Uterus (tissue), 3 donors: ENCODE measurements at regions not wholly inside any gene's neighbourhood (a gene's known extent, or its start where the extent isn't known, plus 50 kb on each side); places are given as distances from the start of the nearest gene placed in this dataset.
A peak's percentile ranks its signal among the peaks of the same experiment; 100 is the strongest.

ENCODE experiments used
- DNase-seq, 2 donors: peaks; one replicate each; pipeline ENCODE4 v3.0.0-alpha.2; 2019 to 2020
- H3K27ac ChIP-seq, 2 donors: fragments of 200-600 bp; sonication (generic); 1 replicate in 1 of 2; 2 replicates in 1 of 2; pipeline ENCODE4 v1.5.1; 2016 to 2018
- H3K27me3 ChIP-seq, 2 donors: fragments of 200-600 bp; sonication (generic); one replicate each; pipeline ENCODE4 v1.5.1; 2018 to 2019; ENCODE audit warnings: control low read depth in 1 of 2
- H3K36me3 ChIP-seq, 2 donors: fragments of 200-600 bp; sonication (generic); one replicate each; pipeline ENCODE4 v1.5.1; 2019; ENCODE audit warnings: control low read depth in 1 of 2
- H3K4me1 ChIP-seq, 2 donors: fragments of 200-600 bp; sonication (generic); one replicate each; pipeline ENCODE4 v1.5.1; 2018 to 2019; ENCODE audit warnings: control low read depth in 1 of 2
- H3K4me3 ChIP-seq, 2 donors: fragments of 200-600 bp; sonication (generic); 1 replicate in 1 of 2; 2 replicates in 1 of 2; pipeline ENCODE4 v1.5.1; 2018 to 2019; ENCODE audit warnings: mild to moderate bottlenecking in 1 of 2
- H3K9me3 ChIP-seq, 2 donors: fragments of 200-600 bp; sonication (generic); one replicate each; pipeline ENCODE4 v1.5.1; 2019; ENCODE audit warnings: control low read depth in 1 of 2
- POLR2A ChIP-seq, 2 donors: fragments of 450-650 bp; IDR thresholded peaks; one replicate each; pipeline ENCODE4 v1.6.1; 2016; ENCODE audit warnings: antibody characterized with exemption in 2 of 2, mild to moderate bottlenecking in 1 of 2, moderate library complexity in 1 of 2
- intact Hi-C: fragments of 100-400 bp; cut with DNase I; formaldehyde crosslinking; loops from one replicate; pipeline ENCODE4 v1.15.1; 2023; ENCODE audit warnings: low total_unique reads
- TF ChIP-seq, protein P1 (sequence below), 4 experiments: fragments of 200-600 bp in 2 of 4; fragments of 450-650 bp in 2 of 4; sonication (generic) in 2 of 4; IDR thresholded peaks; one replicate each; pipeline ENCODE4 v1.5.1; 2016 to 2019; ENCODE audit warnings: antibody characterized with exemption in 4 of 4, mild to moderate bottlenecking in 2 of 4, moderate library complexity in 1 of 4
- donor health status: DM: yes; HTN: yes; CAD: no.

DNA sequence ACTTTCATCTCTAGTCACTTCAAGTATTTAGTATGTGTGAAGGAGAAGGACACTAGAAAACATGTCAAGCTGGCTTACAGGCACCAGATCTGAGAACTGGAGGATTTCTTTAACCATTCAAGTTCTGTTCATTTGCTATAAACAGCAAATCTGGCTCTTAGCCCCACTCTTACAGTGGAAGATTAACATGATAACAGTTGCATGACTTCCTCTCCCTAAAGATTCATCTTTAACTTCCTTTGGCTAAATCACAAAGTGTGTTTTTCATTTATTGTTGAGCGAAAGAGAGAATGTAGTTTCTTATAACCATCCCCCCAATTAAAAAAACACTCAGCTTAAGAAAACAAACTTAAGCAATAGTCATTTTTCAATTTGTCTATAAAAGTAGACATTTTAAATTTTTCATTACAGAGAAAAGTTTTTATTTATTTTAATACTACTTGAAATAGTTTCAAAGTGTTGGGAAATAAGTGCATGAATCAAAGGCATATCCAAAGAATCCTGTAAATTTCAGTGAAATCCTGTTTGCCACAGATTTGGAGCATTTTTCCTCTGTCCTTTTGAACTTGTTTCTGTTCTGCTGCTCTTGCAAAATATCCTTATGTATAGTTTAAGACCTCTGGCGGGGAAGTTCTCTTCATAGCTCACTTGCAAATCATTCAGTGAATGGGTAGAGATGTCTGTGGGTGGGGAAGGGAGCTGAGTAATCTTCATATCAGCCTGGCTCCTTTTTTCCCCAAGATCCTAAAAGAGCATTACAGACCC is 241.0 kb upstream of the RBBP8 start:
- peak overlapping the region; percentile 67 to 69 for H3K27ac ChIP-seq
- peak in 1 of 2 donors; percentile 51 for DNase-seq
- TF ChIP-seq, protein P1, sequence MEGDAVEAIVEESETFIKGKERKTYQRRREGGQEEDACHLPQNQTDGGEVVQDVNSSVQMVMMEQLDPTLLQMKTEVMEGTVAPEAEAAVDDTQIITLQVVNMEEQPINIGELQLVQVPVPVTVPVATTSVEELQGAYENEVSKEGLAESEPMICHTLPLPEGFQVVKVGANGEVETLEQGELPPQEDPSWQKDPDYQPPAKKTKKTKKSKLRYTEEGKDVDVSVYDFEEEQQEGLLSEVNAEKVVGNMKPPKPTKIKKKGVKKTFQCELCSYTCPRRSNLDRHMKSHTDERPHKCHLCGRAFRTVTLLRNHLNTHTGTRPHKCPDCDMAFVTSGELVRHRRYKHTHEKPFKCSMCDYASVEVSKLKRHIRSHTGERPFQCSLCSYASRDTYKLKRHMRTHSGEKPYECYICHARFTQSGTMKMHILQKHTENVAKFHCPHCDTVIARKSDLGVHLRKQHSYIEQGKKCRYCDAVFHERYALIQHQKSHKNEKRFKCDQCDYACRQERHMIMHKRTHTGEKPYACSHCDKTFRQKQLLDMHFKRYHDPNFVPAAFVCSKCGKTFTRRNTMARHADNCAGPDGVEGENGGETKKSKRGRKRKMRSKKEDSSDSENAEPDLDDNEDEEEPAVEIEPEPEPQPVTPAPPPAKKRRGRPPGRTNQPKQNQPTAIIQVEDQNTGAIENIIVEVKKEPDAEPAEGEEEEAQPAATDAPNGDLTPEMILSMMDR (IDR thresholded peaks at IDR 0.05): no peak
- TF ChIP-seq POLR2A (IDR thresholded peaks at IDR 0.05): no peak

DNA sequence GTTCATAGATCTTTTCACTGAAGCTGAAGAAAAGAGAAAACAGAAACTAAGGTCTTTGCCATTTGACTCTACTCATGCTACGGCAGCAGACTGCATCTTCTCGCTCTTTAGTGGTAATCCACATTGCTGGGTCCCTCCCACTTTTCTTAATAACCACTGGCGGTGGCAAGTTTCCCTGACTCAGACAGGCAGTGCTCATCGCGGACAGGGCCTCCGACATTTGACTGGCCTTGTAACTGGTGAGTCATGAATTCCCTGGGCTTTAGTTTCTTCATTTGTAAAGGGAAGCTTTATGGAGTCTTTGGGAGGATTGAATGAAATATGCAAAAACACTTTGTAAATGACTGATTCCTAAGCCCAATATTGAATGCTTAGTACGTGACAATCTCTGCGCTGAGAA is 238.2 kb upstream of the RBBP8 start:
- TF ChIP-seq, protein P1 (IDR thresholded peaks at IDR 0.05): no peak
- TF ChIP-seq POLR2A (IDR thresholded peaks at IDR 0.05): no peak
- no peak overlapping the region for H3K4me3 ChIP-seq
- peaks cover 0 to 6% of the 10 kb centered on the region in 2 donors for H3K4me1 ChIP-seq
- intact Hi-C loops: no loop called here
- DNase-seq: peak; percentile 85 to 91
- H3K27me3 ChIP-seq: no peaks in the 10 kb centered on the region
- no peaks in the 10 kb centered on the region for H3K36me3 ChIP-seq
- no peaks in the 10 kb centered on the region for H3K9me3 ChIP-seq
- H3K27ac ChIP-seq: peak overlapping the region; percentile 23 to 69

More for the DNA sequence above, 241.0 kb upstream of the RBBP8 start:
- no peaks in the 10 kb centered on the region for H3K9me3 ChIP-seq
- intact Hi-C loops: no loop called here
- no peaks in the 10 kb centered on the region for H3K36me3 ChIP-seq
- no peaks in the 10 kb centered on the region for H3K27me3 ChIP-seq
- H3K4me1 ChIP-seq: peaks cover 0 to 6% of the 10 kb centered on the region in 2 donors
- no peak overlapping the region for H3K4me3 ChIP-seq

DNA sequence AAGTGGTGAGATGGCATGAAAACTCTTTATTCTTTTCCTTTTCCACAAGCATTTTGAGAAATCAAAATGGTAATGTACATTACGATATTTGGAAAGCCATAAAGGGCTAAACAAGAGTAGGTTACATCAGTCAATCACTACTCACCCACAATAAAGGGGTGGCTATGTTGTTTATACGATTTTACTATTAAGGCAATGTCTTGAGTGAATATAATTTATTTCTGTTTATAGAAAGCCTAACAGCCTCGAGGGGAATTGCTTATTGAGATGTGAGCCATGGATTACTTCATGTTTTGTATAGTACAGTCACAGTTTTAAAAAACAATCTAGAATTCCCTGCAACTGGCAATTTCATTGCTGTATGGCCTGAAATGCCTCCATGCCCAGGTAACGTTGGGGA is 237.5 kb upstream of the RBBP8 start:
- intact Hi-C loops: no loop called here
- Histone ChIP-seq H3K9me3 (no peaks in the 10 kb centered on the region), H3K27me3 (no peaks in the 10 kb centered on the region), H3K36me3 (no peaks in the 10 kb centered on the region), H3K27ac (peak overlapping the region; percentile 23 to 69), H3K4me3 (no peak overlapping the region), H3K4me1 (peaks cover 0 to 6% of the 10 kb centered on the region in 2 donors)
- no peak for DNase-seq
- TF ChIP-seq, protein P1 (IDR thresholded peaks at IDR 0.05): no peak
- no peak for TF ChIP-seq POLR2A (IDR thresholded peaks at IDR 0.05)

DNA sequence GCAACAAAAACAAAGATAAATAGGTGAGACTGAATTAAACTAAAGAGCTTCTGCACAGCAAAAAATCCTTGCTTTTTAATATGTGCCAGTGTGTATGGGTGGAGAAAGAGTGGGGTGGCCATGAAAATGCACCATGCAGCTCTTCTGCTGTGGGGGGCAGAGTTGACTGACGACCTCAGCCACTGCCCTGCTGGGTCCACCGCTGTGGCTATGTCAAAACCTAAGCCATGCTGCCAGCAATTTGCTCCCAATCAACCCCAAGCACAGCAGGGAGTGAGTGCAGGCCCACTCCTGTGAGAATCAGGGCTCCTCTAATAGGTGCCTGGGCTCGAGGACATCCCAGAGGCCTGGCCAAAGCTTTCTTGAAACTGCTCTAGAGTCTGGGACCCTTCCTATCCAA is 235.6 kb upstream of the RBBP8 start:
- Histone ChIP-seq H3K4me1 (peaks cover 7 to 10% of the 10 kb centered on the region in 2 donors), H3K27me3 (no peaks in the 10 kb centered on the region), H3K27ac (no peak overlapping the region), H3K36me3 (no peaks in the 10 kb centered on the region), H3K9me3 (no peaks in the 10 kb centered on the region), H3K4me3 (no peak overlapping the region)
- intact Hi-C loops: no loop called here
- DNase-seq: no peak
- no peak for TF ChIP-seq POLR2A (IDR thresholded peaks at IDR 0.05)
- TF ChIP-seq, protein P1 (IDR thresholded peaks at IDR 0.05): no peak

DNA sequence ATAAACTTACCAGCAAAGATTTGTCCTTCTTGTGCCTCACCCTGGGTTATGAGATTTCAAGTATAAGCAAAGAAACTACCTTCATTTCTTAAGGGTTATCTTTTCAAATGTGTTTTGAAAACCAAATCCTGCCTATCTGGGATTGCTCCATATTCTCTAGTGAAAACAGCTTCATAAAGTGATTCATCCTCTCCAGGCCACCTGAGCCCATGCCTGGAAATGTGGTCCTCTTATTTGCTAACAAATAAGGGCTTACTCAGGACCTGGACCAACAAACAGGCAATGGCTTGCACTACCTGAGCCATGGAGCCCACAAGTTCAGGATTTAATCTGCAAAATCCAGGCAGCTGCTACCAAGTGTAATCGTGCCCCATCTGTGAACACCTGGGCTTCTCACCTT is 234.4 kb upstream of the RBBP8 start:
- intact Hi-C loops: no loop called here
- H3K9me3 ChIP-seq: no peaks in the 10 kb centered on the region
- H3K4me3 ChIP-seq: no peak overlapping the region
- peaks cover 7 to 10% of the 10 kb centered on the region in 2 donors for H3K4me1 ChIP-seq
- no peaks in the 10 kb centered on the region for H3K36me3 ChIP-seq
- no peak overlapping the region for H3K27ac ChIP-seq
- DNase-seq: peak in 1 of 2 donors; percentile 43
- H3K27me3 ChIP-seq: no peaks in the 10 kb centered on the region
- TF ChIP-seq, protein P1 (IDR thresholded peaks at IDR 0.05): no peak
- no peak for TF ChIP-seq POLR2A (IDR thresholded peaks at IDR 0.05)
